H9 (cell line): ENCODE measurements at regions not wholly inside any gene's neighbourhood (a gene's known extent, or its start where the extent isn't known, plus 50 kb on each side); places are given as distances from the start of the nearest gene placed in this dataset.

Experiments used
- DNase-seq: peaks from one replicate; pipeline ENCODE4 v3.0.0-alpha.2; 2017
- H2AFZ ChIP-seq: one replicate; pipeline ENCODE4 v1.6.1; 2013; ENCODE audit warnings: mild to moderate bottlenecking, low read length, control low read depth, moderate library complexity
- H2AK5ac ChIP-seq: 2 replicates; pipeline ENCODE4 v1.6.1; 2013; ENCODE audit warnings: low read length, control low read depth, mixed read lengths; ENCODE audit not compliant: insufficient read length
- H2BK120ac ChIP-seq: one replicate; pipeline ENCODE4 v1.6.1; 2013; ENCODE audit warnings: low read depth, mild to moderate bottlenecking, low read length, control low read depth, inconsistent platforms; ENCODE audit not compliant: poor library complexity, severe bottlenecking
- H2BK12ac ChIP-seq: 2 replicates; pipeline ENCODE4 v1.6.1; 2013; ENCODE audit warnings: low read length, control low read depth, mixed read lengths, low read depth; ENCODE audit not compliant: insufficient read length
- H2BK15ac ChIP-seq: 2 replicates; pipeline ENCODE4 v1.6.1; 2013; ENCODE audit warnings: low read depth, low read length, control low read depth
- H2BK20ac ChIP-seq: one replicate; pipeline ENCODE4 v1.6.1; 2013; ENCODE audit warnings: low read depth, mild to moderate bottlenecking, low read length, control low read depth, inconsistent platforms; ENCODE audit not compliant: poor library complexity, severe bottlenecking
- H2BK5ac ChIP-seq: 2 replicates; pipeline ENCODE4 v1.6.1; 2013; ENCODE audit warnings: low read length, control low read depth, mixed read lengths; ENCODE audit not compliant: insufficient read length
- H3K14ac ChIP-seq: 2 replicates; pipeline ENCODE4 v1.6.1; 2013; ENCODE audit warnings: low read length, control low read depth; ENCODE audit not compliant: insufficient read depth
- H3K18ac ChIP-seq: 2 replicates; pipeline ENCODE4 v1.6.1; 2013; ENCODE audit warnings: low read depth, mild to moderate bottlenecking, mixed read lengths, low read length, control low read depth; ENCODE audit not compliant: insufficient read length
- H3K23ac ChIP-seq: 2 replicates; pipeline ENCODE4 v1.6.1; 2013; ENCODE audit warnings: low read length, control low read depth, mixed read lengths, low read depth; ENCODE audit not compliant: insufficient read length
- H3K23me2 ChIP-seq: 2 replicates; pipeline ENCODE4 v1.6.1; 2013; ENCODE audit warnings: low read depth, mild to moderate bottlenecking, mixed read lengths, low read length, control low read depth; ENCODE audit not compliant: insufficient read length, poor library complexity, severe bottlenecking
- H3K27ac ChIP-seq: 2 replicates; pipeline ENCODE4 v1.5.1; 2013; ENCODE audit warnings: low read length, control low read depth, mixed read lengths, low read depth; ENCODE audit not compliant: insufficient read length
- H3K27me3 ChIP-seq: 2 replicates; pipeline ENCODE4 v1.6.1; 2013; ENCODE audit warnings: low read length, control low read depth, inconsistent platforms; ENCODE audit not compliant: insufficient read depth
- H3K4ac ChIP-seq: 2 replicates; pipeline ENCODE4 v1.6.1; 2013; ENCODE audit warnings: low read depth, mild to moderate bottlenecking, control low read depth, inconsistent platforms, low read length, moderate library complexity
- H3K4me1 ChIP-seq: 2 replicates; pipeline ENCODE4 v1.6.1; 2013; ENCODE audit warnings: low read length, control low read depth, inconsistent platforms; ENCODE audit not compliant: insufficient read depth
- H3K4me2 ChIP-seq: 2 replicates; pipeline ENCODE4 v1.6.1; 2013; ENCODE audit warnings: low read length, control low read depth, mixed read lengths; ENCODE audit not compliant: insufficient read length, insufficient read depth
- H3K56ac ChIP-seq: 2 replicates; pipeline ENCODE4 v1.6.1; 2013; ENCODE audit warnings: low read depth, mild to moderate bottlenecking, mixed read lengths, low read length, control low read depth; ENCODE audit not compliant: insufficient read length
- H3K79me1 ChIP-seq: 2 replicates; pipeline ENCODE4 v1.6.1; 2013; ENCODE audit warnings: low read depth, mild to moderate bottlenecking, moderate library complexity, low read length, control low read depth, inconsistent platforms; ENCODE audit not compliant: insufficient read depth, poor library complexity, severe bottlenecking
- H3K79me2 ChIP-seq: 2 replicates; pipeline ENCODE4 v1.6.1; 2013; ENCODE audit warnings: low read length, control low read depth, inconsistent platforms; ENCODE audit not compliant: insufficient read depth
- H3K9ac ChIP-seq: 2 replicates; pipeline ENCODE4 v1.6.1; 2013; ENCODE audit warnings: low read length, control low read depth, mixed read lengths; ENCODE audit not compliant: insufficient read length; ENCODE audit errors: extremely low read depth
- H3K9me3 ChIP-seq: one replicate; pipeline ENCODE4 v1.6.1; 2013; ENCODE audit warnings: low read depth, low read length, inconsistent platforms; ENCODE audit not compliant: control insufficient read depth
- H3T11ph ChIP-seq: one replicate; pipeline ENCODE4 v1.6.1; 2013; ENCODE audit warnings: mild to moderate bottlenecking, low read length, control low read depth, inconsistent platforms
- H4K20me1 ChIP-seq: one replicate; pipeline ENCODE4 v1.6.1; 2013; ENCODE audit not compliant: control insufficient read depth, insufficient read length, insufficient read depth
- H4K5ac ChIP-seq: 2 replicates; pipeline ENCODE4 v1.6.1; 2013; ENCODE audit warnings: low read depth, mild to moderate bottlenecking, mixed read lengths, low read length, control low read depth; ENCODE audit not compliant: insufficient read length
- H4K8ac ChIP-seq: replicated peaks from 2 replicates; pipeline ENCODE4 v1.6.1; 2013; ENCODE audit warnings: low read length, control low read depth, mixed read lengths, low read depth; ENCODE audit not compliant: insufficient read length
- H4K91ac ChIP-seq: 2 replicates; pipeline ENCODE4 v1.6.1; 2013; ENCODE audit warnings: low read depth, mild to moderate bottlenecking, moderate library complexity, mixed read lengths, low read length, control low read depth; ENCODE audit not compliant: insufficient read length
- H3K27ac Mint-ChIP-seq, 3 experiments: 2 replicates in 2 of 3; 3 replicates in 1 of 3; pipeline ENCODE4 v1.8.0; 2020 to 2021; ENCODE audit warnings: mixed read lengths in 3 of 3, mild to moderate bottlenecking in 1 of 3, moderate library complexity in 1 of 3
- H3K27me3 Mint-ChIP-seq: 2 replicates; pipeline ENCODE4 v1.8.0; 2021; ENCODE audit warnings: low read depth, mild to moderate bottlenecking, moderate library complexity, mixed read lengths
- H3K36me3 Mint-ChIP-seq, 3 experiments: 2 replicates in 2 of 3; 3 replicates in 1 of 3; pipeline ENCODE4 v1.8.0; 2020 to 2021; ENCODE audit warnings: low read depth in 3 of 3, mixed read lengths in 3 of 3; ENCODE audit not compliant: insufficient read depth in 1 of 3
- H3K4me1 Mint-ChIP-seq, 2 experiments: 2 replicates each; pipeline ENCODE4 v1.8.0; 2020; ENCODE audit warnings: mixed read lengths in 2 of 2
- H3K4me3 Mint-ChIP-seq, 2 experiments: 2 replicates in 1 of 2; 3 replicates in 1 of 2; pipeline ENCODE4 v1.8.0; 2020 to 2021; ENCODE audit warnings: mild to moderate bottlenecking in 2 of 2, mixed read lengths in 2 of 2, moderate library complexity in 1 of 2
- H3K9me3 Mint-ChIP-seq, 2 experiments: 2 replicates in 1 of 2; 3 replicates in 1 of 2; pipeline ENCODE4 v1.8.0; 2020; ENCODE audit warnings: mild to moderate bottlenecking in 2 of 2, mixed read lengths in 2 of 2, moderate library complexity in 1 of 2
- WGBS: extraction: QIAGEN DNeasy Blood & Tissue Kit; methylation state at CpG from one replicate; pipeline ENCODE4 v1.1.7; 2013; ENCODE audit warnings: missing lambda C conversion rate, low lambda C conversion rate, mixed read lengths; ENCODE audit not compliant: insufficient read length; ENCODE audit errors: extremely low coverage; 5-methylcytosine and 5-hydroxymethylcytosine counted together
- TF ChIP-seq, protein P1 (sequence below): fragments of 200-600 bp; sonication (generic); conservative IDR thresholded peaks from 3 replicates; pipeline ENCODE4 v1.8.0; 2021; ENCODE audit warnings: antibody characterized with exemption, mild to moderate bottlenecking

DNA sequence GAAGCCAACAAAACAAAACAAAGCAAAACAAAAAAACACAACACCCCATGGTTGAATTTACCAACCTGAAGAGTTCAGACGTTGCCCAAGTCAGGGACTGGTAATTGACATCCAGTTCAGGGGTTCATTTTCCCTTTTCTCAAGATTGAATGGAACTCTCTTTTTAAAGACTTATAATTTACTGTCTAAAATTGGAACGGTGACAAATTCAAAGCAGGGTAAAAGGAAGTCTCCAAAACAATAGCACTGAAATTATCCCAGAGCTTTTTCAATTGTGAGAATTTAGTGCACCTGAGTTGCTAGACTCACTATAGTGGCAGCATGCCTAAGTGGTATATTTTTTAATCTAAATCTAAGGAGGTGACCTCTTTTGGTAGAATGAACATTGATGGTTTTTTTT, 90.9 kb upstream of the PREP start:
- Mint-ChIP-seq H3K9me3 (no peaks in the 10 kb centered on the region), H3K36me3 (no peaks in the 10 kb centered on the region), H3K4me3 (no peak overlapping the region), H3K27ac (no peak overlapping the region), H3K27me3 (no peaks in the 10 kb centered on the region), H3K4me1 (peaks cover 16 to 19% of the 10 kb centered on the region in 2 experiments)
- H3K23me2 ChIP-seq, result no peaks in the 10 kb centered on the region
- peaks cover 5% of the 10 kb centered on the region; the same call in 1 of the 2 replicates for H3K4me1 ChIP-seq
- H3K4ac ChIP-seq, result no peak overlapping the region
- H2AK5ac ChIP-seq, result no peak overlapping the region
- H3K18ac ChIP-seq, result no peak overlapping the region
- no peak overlapping the region for H3K56ac ChIP-seq
- no peak overlapping the region for H4K91ac ChIP-seq
- TF ChIP-seq, protein P1, sequence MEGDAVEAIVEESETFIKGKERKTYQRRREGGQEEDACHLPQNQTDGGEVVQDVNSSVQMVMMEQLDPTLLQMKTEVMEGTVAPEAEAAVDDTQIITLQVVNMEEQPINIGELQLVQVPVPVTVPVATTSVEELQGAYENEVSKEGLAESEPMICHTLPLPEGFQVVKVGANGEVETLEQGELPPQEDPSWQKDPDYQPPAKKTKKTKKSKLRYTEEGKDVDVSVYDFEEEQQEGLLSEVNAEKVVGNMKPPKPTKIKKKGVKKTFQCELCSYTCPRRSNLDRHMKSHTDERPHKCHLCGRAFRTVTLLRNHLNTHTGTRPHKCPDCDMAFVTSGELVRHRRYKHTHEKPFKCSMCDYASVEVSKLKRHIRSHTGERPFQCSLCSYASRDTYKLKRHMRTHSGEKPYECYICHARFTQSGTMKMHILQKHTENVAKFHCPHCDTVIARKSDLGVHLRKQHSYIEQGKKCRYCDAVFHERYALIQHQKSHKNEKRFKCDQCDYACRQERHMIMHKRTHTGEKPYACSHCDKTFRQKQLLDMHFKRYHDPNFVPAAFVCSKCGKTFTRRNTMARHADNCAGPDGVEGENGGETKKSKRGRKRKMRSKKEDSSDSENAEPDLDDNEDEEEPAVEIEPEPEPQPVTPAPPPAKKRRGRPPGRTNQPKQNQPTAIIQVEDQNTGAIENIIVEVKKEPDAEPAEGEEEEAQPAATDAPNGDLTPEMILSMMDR, result no peak
- H4K20me1 ChIP-seq, result no peaks in the 10 kb centered on the region
- H3K4me2 ChIP-seq, result no peak overlapping the region
- H2BK20ac ChIP-seq, result no peak overlapping the region
- no peak overlapping the region for H3K9ac ChIP-seq
- no peak overlapping the region for H3K27ac ChIP-seq
- no peak overlapping the region for H3T11ph ChIP-seq
- H3K9me3 ChIP-seq, result no peaks in the 10 kb centered on the region
- H4K5ac ChIP-seq, result no peak overlapping the region
- no peaks in the 10 kb centered on the region for H3K79me2 ChIP-seq
- H3K27me3 ChIP-seq, result no peaks in the 10 kb centered on the region
- WGBS, result no CpG with 5 or more reads among the region's 2 CpGs
- no peak overlapping the region for H3K14ac ChIP-seq
- H2AFZ ChIP-seq, result no peak overlapping the region
- H2BK12ac ChIP-seq, result no peak overlapping the region
- no peak for DNase-seq
- no peaks in the 10 kb centered on the region for H3K79me1 ChIP-seq
- H2BK5ac ChIP-seq, result no peak overlapping the region
- no peak overlapping the region for H2BK15ac ChIP-seq
- H3K23ac ChIP-seq, result no peak overlapping the region
- H2BK120ac ChIP-seq, result no peak overlapping the region
- H4K8ac ChIP-seq, result no peak overlapping the region
